ENCODE measurements at regions not wholly inside any gene's neighbourhood (a gene's known extent, or its start where the extent isn't known, plus 50 kb on each side); places are given as distances from the start of the nearest gene placed in this dataset.
A peak's percentile ranks its signal among the peaks of the same experiment; 100 is the strongest.

- no peaks in the 10 kb centered on the region for H3K27me3 Mint-ChIP-seq (ENCODE audit: low read depth)
- peak in 1 of 3 experiments; percentile 13 for TF ChIP-seq CTCF (IDR thresholded peaks at IDR 0.05; ENCODE audit: unreplicated experiment in 3 of 3)
- no peak overlapping the region for H3K27ac Mint-ChIP-seq
- H3K4me1 Mint-ChIP-seq: no peaks in the 10 kb centered on the region
- H3K9me3 Mint-ChIP-seq: peaks cover 3% of the 10 kb centered on the region
- no peak overlapping the region for H3K4me3 Mint-ChIP-seq
- no peaks in the 10 kb centered on the region for H3K36me3 Mint-ChIP-seq (ENCODE audit: low read depth)
These were observed 289.0 kb upstream of the RASGRP1 start for GRCh38 chr15:38853608-38854007.

GRCh38 chr15:38854506-38854905 lies 289.9 kb upstream of the RASGRP1 start:
- TF ChIP-seq CTCF (IDR thresholded peaks at IDR 0.05; ENCODE audit: unreplicated experiment in 3 of 3): no peak
- no peak overlapping the region for H3K4me3 Mint-ChIP-seq
- no peaks in the 10 kb centered on the region for H3K36me3 Mint-ChIP-seq (ENCODE audit: low read depth)
- H3K27me3 Mint-ChIP-seq (ENCODE audit: low read depth): no peaks in the 10 kb centered on the region
- H3K4me1 Mint-ChIP-seq: no peaks in the 10 kb centered on the region
- H3K9me3 Mint-ChIP-seq: peaks cover 3% of the 10 kb centered on the region
- H3K27ac Mint-ChIP-seq: no peak overlapping the region

GRCh38 chr15:38857814-38858213 lies 293.2 kb upstream of the RASGRP1 start:
- no peak overlapping the region for H3K27ac Mint-ChIP-seq

GRCh38 chr15:38859574-38859973 lies 295.0 kb upstream of the RASGRP1 start:
- Mint-ChIP-seq H3K4me1 (peaks cover 4% of the 10 kb centered on the region), H3K4me3 (no peak overlapping the region), H3K27ac (no peak overlapping the region), H3K9me3 (no peaks in the 10 kb centered on the region), H3K36me3 (ENCODE audit: low read depth) (no peaks in the 10 kb centered on the region), H3K27me3 (ENCODE audit: low read depth) (no peaks in the 10 kb centered on the region)
- TF ChIP-seq CTCF (IDR thresholded peaks at IDR 0.05; ENCODE audit: unreplicated experiment in 3 of 3): no peak

More at GRCh38 chr15:38857814-38858213, 293.2 kb upstream of the RASGRP1 start:
- H3K4me1 Mint-ChIP-seq: no peaks in the 10 kb centered on the region
- no peak for TF ChIP-seq CTCF (IDR thresholded peaks at IDR 0.05; ENCODE audit: unreplicated experiment in 3 of 3)
- no peaks in the 10 kb centered on the region for H3K9me3 Mint-ChIP-seq
- H3K36me3 Mint-ChIP-seq (ENCODE audit: low read depth): no peaks in the 10 kb centered on the region
- no peak overlapping the region for H3K4me3 Mint-ChIP-seq
- no peaks in the 10 kb centered on the region for H3K27me3 Mint-ChIP-seq (ENCODE audit: low read depth)

GRCh38 chr15:38860253-38860652 lies 295.6 kb upstream of the RASGRP1 start:
- Mint-ChIP-seq H3K9me3 (no peaks in the 10 kb centered on the region), H3K4me1 (peaks cover 9% of the 10 kb centered on the region), H3K36me3 (ENCODE audit: low read depth) (no peaks in the 10 kb centered on the region), H3K27me3 (ENCODE audit: low read depth) (no peaks in the 10 kb centered on the region), H3K27ac (no peak overlapping the region), H3K4me3 (no peak overlapping the region)
- TF ChIP-seq CTCF (IDR thresholded peaks at IDR 0.05; ENCODE audit: unreplicated experiment in 3 of 3): no peak

GRCh38 chr15:38860674-38861073 lies 296.1 kb upstream of the RASGRP1 start:
- Mint-ChIP-seq H3K9me3 (no peaks in the 10 kb centered on the region), H3K4me1 (peaks cover 9% of the 10 kb centered on the region), H3K27me3 (ENCODE audit: low read depth) (no peaks in the 10 kb centered on the region), H3K36me3 (ENCODE audit: low read depth) (no peaks in the 10 kb centered on the region), H3K4me3 (no peak overlapping the region), H3K27ac (no peak overlapping the region)
- no peak for TF ChIP-seq CTCF (IDR thresholded peaks at IDR 0.05; ENCODE audit: unreplicated experiment in 3 of 3)
